GM12878 (cell line): ENCODE measurements at regions not wholly inside any gene's neighbourhood (a gene's known extent, or its start where the extent isn't known, plus 50 kb on each side); places are given as distances from the start of the nearest gene placed in this dataset.

Experiments
- ATAC-seq: fragments of 200-7000 bp; cut with Tn5 transposase; 3 replicates; pipeline ENCODE4 v1.9.1; 2020; ENCODE audit warnings: mild to moderate bottlenecking, moderate library complexity
- BruUV-seq: library from RNA; stranded (reverse); fragments of 400-500 nt; replicated peaks from 2 replicates; lab custom pipeline; 2021; lab: Mats Ljungman, UMichigan
- CTCF ChIA-PET: fragments of 300-600 bp; sonication (Branson Sonifier 250); formaldehyde crosslinking; extraction: SDS; loops from one replicate; lab custom pipeline; 2021; ENCODE audit warnings: inconsistent platforms; lab: Yijun Ruan, JAX
- POLR2A ChIA-PET: fragments of 350-600 bp; formaldehyde crosslinking; extraction: SDS; loops from one replicate; lab custom pipeline; 2021; ENCODE audit warnings: inconsistent platforms; lab: Charles Lee
- RAD21 ChIA-PET: fragments of 300-600 bp; sonication (Branson Sonifier 250); formaldehyde crosslinking; loops from one replicate; lab custom pipeline; 2023; ENCODE audit warnings: antibody characterized with exemption; ENCODE audit not compliant: unreplicated experiment; lab: Charles Lee
- SMC1A ChIA-PET: fragments of 300-600 bp; sonication (Branson Sonifier 250); formaldehyde crosslinking; loops from one replicate; lab custom pipeline; 2023; ENCODE audit not compliant: unreplicated experiment, uncharacterized antibody; lab: Charles Lee
- DNase-seq: peaks from one replicate; pipeline ENCODE4 v3.0.0-alpha.2; 2011; ENCODE audit warnings: low read depth, low spot score
- FAIRE-seq: peaks from 3 replicates; lab custom pipeline; 2011; peaks lifted over from hg19 to GRCh38; lab: Jason Lieb, UNC
- H2AFZ ChIP-seq: 2 replicates; pipeline ENCODE4 v1.6.0; 2011; ENCODE audit warnings: low read depth, low read length, control low read depth; ENCODE audit not compliant: control insufficient read depth
- H3K27ac ChIP-seq: 2 replicates; pipeline ENCODE4 v1.5.1; 2011; ENCODE audit warnings: control low read depth; ENCODE audit not compliant: control insufficient read depth, insufficient read depth
- H3K27me3 ChIP-seq, 2 experiments: replicated peaks in 1 of 2; 2 replicates each; pipeline versions ENCODE4 v1.6.0 to v1.6.1; 2011; ENCODE audit warnings: low read length in 1 of 2; ENCODE audit not compliant: control insufficient read depth in 2 of 2, insufficient read depth in 2 of 2
- H3K36me3 ChIP-seq, 2 experiments: 2 replicates each; pipeline ENCODE4 v1.5.1; 2011; ENCODE audit warnings: low read length in 1 of 2; ENCODE audit not compliant: control insufficient read depth in 2 of 2, insufficient read depth in 2 of 2
- H3K4me1 ChIP-seq: 2 replicates; pipeline ENCODE4 v1.6.1; 2011; ENCODE audit warnings: mild to moderate bottlenecking, low read length, moderate library complexity, mixed read lengths; ENCODE audit not compliant: control insufficient read depth, insufficient read depth
- H3K4me2 ChIP-seq: 2 replicates; pipeline ENCODE4 v1.6.0; 2011; ENCODE audit warnings: control low read depth; ENCODE audit not compliant: control insufficient read depth, insufficient read depth
- H3K4me3 ChIP-seq: fragments of 200-600 bp; sonication (generic); 2 replicates; pipeline ENCODE4 v1.5.1; 2016
- H3K79me2 ChIP-seq: 2 replicates; pipeline ENCODE4 v1.6.0; 2011; ENCODE audit warnings: low read length; ENCODE audit not compliant: control insufficient read depth, insufficient read depth
- H3K9ac ChIP-seq: 2 replicates; pipeline ENCODE4 v1.8.0; 2011; ENCODE audit warnings: low read length, control low read depth, mixed read lengths; ENCODE audit not compliant: control insufficient read depth, insufficient read depth
- H3K9me3 ChIP-seq: replicated peaks from 3 replicates; pipeline ENCODE4 v1.5.1; 2011; ENCODE audit warnings: mild to moderate bottlenecking, low read length; ENCODE audit not compliant: control insufficient read depth, insufficient read depth
- H4K20me1 ChIP-seq: 2 replicates; pipeline ENCODE4 v1.6.0; 2011; ENCODE audit not compliant: control insufficient read depth, insufficient read depth
- ATF7 ChIP-seq: fragments of 450-650 bp; IDR thresholded peaks from 2 replicates; pipeline ENCODE4 v1.6.1; 2016; ENCODE audit warnings: low read depth, mild to moderate bottlenecking
- BMI1 ChIP-seq: fragments of 450-650 bp; IDR thresholded peaks from 2 replicates; pipeline ENCODE4 v1.6.1; 2016; ENCODE audit warnings: mild to moderate bottlenecking, moderate library complexity, borderline replicate concordance
- CBX3 ChIP-seq: fragments of 200-600 bp; sonication (generic); IDR thresholded peaks from 2 replicates; pipeline ENCODE4 v1.6.1; 2016; ENCODE audit warnings: low read depth, borderline replicate concordance
- CREB1 ChIP-seq: IDR thresholded peaks from 2 replicates; pipeline ENCODE4 v1.6.1; 2012; ENCODE audit warnings: low read depth, mild to moderate bottlenecking, inconsistent platforms
- FOS ChIP-seq: IDR thresholded peaks from 3 replicates; pipeline ENCODE4 v1.6.1; 2011; ENCODE audit warnings: borderline replicate concordance; ENCODE audit not compliant: insufficient read length; ENCODE audit errors: extremely low read depth
- FOXM1 ChIP-seq: IDR thresholded peaks from 2 replicates; pipeline ENCODE4 v1.6.1; 2012; ENCODE audit warnings: low read depth, mild to moderate bottlenecking, inconsistent platforms, low read length, moderate library complexity
- HDAC2 ChIP-seq: fragments of 200-600 bp; sonication (generic); IDR thresholded peaks from 2 replicates; pipeline ENCODE4 v1.6.1; 2017
- KAT2A ChIP-seq: conservative IDR thresholded peaks from 2 replicates; pipeline ENCODE4 v1.6.1; 2011; ENCODE audit warnings: low read depth, low read length; ENCODE audit not compliant: control insufficient read depth
- NFXL1 ChIP-seq: fragments of 450-650 bp; IDR thresholded peaks from 2 replicates; pipeline ENCODE4 v1.6.1; 2017; ENCODE audit warnings: antibody characterized with exemption, mild to moderate bottlenecking, borderline replicate concordance
- PBX3 ChIP-seq: IDR thresholded peaks from 2 replicates; pipeline ENCODE4 v1.6.1; 2011; ENCODE audit warnings: mild to moderate bottlenecking, low read depth, low read length, moderate library complexity; ENCODE audit not compliant: insufficient replicate concordance
- PRDM15 ChIP-seq: fragments of 450-650 bp; formaldehyde crosslinking; IDR thresholded peaks from 2 replicates; pipeline ENCODE4 v1.4.0; 2020; ENCODE audit warnings: mild to moderate bottlenecking, moderate library complexity
- TCF3 ChIP-seq: IDR thresholded peaks from 2 replicates; pipeline ENCODE4 v1.6.1; 2012; ENCODE audit warnings: low read depth, mild to moderate bottlenecking, low read length, borderline replicate concordance; ENCODE audit not compliant: insufficient read depth
- ZNF687 ChIP-seq: fragments of 450-650 bp; IDR thresholded peaks from 2 replicates; pipeline ENCODE4 v1.6.1; 2017; ENCODE audit warnings: mild to moderate bottlenecking, moderate library complexity
- ZSCAN29 ChIP-seq: fragments of 450-650 bp; IDR thresholded peaks from 2 replicates; pipeline ENCODE4 v1.6.1; 2017; ENCODE audit warnings: mild to moderate bottlenecking, moderate library complexity
- ZZZ3 ChIP-seq: IDR thresholded peaks from 2 replicates; pipeline ENCODE4 v1.6.1; 2011; ENCODE audit warnings: low read depth; ENCODE audit not compliant: control insufficient read depth, insufficient read length
- WGBS: methylation state at CpG from one replicate; pipeline ENCODE4 v1.1.6; 2016; ENCODE audit warnings: low lambda C conversion rate; ENCODE audit not compliant: insufficient replicate concordance, insufficient coverage; ENCODE audit errors: missing lambda C conversion rate; 5-methylcytosine and 5-hydroxymethylcytosine counted together
- in situ Hi-C: fragments of 300-500 bp; cut with MboI; formaldehyde crosslinking; loops from 9 replicates; pipeline ENCODE4 v1.14.3; 2018; ENCODE audit warnings: mixed read lengths
- intact Hi-C: fragments of 100-400 bp; cut with micrococcal nuclease; formaldehyde crosslinking; loops from one replicate; pipeline ENCODE4 v1.14.2; 2022; ENCODE audit not compliant: unreplicated experiment

GRCh38 chrX:43560247-43560946, 95.7 kb upstream of the MAOA start (continued):
- TF ChIP-seq PBX3 (no peak), FOXM1 (no peak), ATF7 (no peak), TCF3 (no peak), FOS (no peak), ZZZ3 (no peak), ZNF687 (no peak)

GRCh38 chrX:43562372-43562771, 93.7 kb upstream of the MAOA start:
- Histone ChIP-seq H3K9ac (no peak overlapping the region), H4K20me1 (no peaks in the 10 kb centered on the region), H3K79me2 (no peaks in the 10 kb centered on the region), H3K4me2 (no peak overlapping the region), H3K9me3 (no peaks in the 10 kb centered on the region), H2AFZ (no peak overlapping the region), H3K27ac (no peak overlapping the region), H3K4me3 (no peak overlapping the region), H3K27me3 (no peaks in the 10 kb centered on the region), H3K36me3 (no peaks in the 10 kb centered on the region), H3K4me1 (no peaks in the 10 kb centered on the region)
- WGBS = 0% methylated on average over 1 of the region's 1 CpG
- POLR2A ChIA-PET = no interaction called here
- FAIRE-seq = no peak
- SMC1A ChIA-PET = no interaction called here
- RAD21 ChIA-PET = no interaction called here
- intact Hi-C loops = no loop called here
- no TSS peak for BruUV-seq
- no peak for DNase-seq
- CTCF ChIA-PET = no interaction called here
- ATAC-seq = no peak
- in situ Hi-C loops = loop anchor here (5.0 kb wide), 2 partner anchors 190 to 1765 kb away; no protein-coding TSS in a partner anchor
- TF ChIP-seq NFXL1 (no peak), BMI1 (no peak), CREB1 (no peak), HDAC2 (no peak), CBX3 (no peak), KAT2A (no peak), ZSCAN29 (no peak), PRDM15 (CRISPR knock-in tag) (no peak)
